AG09319 (cell line): ENCODE measurements at regions not wholly inside any gene's neighbourhood (a gene's known extent, or its start where the extent isn't known, plus 50 kb on each side); places are given as distances from the start of the nearest gene placed in this dataset.

Experiments
- DNase-seq: peaks from one replicate; pipeline ENCODE4 v3.0.0-alpha.2; 2010; ENCODE audit warnings: low read depth; ENCODE audit errors: extremely low read depth
- TF ChIP-seq, protein P1 (sequence below): IDR thresholded peaks from 2 replicates; pipeline ENCODE4 v1.5.1; 2011; ENCODE audit warnings: low read depth, mild to moderate bottlenecking, inconsistent platforms, low read length, moderate library complexity

DNA sequence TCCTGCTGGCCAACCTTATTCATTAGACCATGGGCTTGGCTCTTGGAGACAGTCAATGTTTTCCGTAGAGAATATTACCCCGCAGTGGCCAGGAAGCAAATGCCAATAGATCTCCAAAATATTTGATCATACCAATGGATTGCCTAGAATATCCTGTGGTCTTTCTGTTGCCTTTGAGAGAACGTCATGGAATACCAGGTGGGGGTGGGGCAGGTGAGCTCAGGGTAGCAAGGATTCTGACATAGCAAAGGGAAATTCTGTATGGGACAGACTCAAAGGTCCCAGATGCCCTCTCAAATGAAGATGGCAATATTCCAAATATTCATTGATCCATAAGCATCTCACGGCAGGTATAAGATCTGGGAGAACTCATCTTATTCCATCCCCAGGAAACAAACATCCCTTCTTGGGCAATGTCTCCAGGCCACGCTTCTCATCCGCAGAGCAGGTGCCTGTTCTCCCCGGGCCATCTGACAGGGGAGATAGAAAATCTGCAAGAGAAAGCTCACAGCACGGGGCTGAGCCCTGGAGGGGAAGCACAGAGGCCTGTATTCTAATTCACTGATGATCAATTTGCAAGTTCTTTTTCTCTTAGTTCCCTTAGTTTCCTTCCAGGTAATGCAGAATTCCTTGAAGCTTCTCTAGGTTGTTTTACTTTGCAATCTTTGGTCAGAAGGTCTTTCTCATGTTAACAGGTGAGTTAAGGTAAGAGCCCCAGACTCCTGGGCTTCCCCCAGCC lies 69.6 kb upstream of the TSHZ3 start:
- TF ChIP-seq, protein P1, sequence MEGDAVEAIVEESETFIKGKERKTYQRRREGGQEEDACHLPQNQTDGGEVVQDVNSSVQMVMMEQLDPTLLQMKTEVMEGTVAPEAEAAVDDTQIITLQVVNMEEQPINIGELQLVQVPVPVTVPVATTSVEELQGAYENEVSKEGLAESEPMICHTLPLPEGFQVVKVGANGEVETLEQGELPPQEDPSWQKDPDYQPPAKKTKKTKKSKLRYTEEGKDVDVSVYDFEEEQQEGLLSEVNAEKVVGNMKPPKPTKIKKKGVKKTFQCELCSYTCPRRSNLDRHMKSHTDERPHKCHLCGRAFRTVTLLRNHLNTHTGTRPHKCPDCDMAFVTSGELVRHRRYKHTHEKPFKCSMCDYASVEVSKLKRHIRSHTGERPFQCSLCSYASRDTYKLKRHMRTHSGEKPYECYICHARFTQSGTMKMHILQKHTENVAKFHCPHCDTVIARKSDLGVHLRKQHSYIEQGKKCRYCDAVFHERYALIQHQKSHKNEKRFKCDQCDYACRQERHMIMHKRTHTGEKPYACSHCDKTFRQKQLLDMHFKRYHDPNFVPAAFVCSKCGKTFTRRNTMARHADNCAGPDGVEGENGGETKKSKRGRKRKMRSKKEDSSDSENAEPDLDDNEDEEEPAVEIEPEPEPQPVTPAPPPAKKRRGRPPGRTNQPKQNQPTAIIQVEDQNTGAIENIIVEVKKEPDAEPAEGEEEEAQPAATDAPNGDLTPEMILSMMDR: no peak
- DNase-seq: no peak

DNA sequence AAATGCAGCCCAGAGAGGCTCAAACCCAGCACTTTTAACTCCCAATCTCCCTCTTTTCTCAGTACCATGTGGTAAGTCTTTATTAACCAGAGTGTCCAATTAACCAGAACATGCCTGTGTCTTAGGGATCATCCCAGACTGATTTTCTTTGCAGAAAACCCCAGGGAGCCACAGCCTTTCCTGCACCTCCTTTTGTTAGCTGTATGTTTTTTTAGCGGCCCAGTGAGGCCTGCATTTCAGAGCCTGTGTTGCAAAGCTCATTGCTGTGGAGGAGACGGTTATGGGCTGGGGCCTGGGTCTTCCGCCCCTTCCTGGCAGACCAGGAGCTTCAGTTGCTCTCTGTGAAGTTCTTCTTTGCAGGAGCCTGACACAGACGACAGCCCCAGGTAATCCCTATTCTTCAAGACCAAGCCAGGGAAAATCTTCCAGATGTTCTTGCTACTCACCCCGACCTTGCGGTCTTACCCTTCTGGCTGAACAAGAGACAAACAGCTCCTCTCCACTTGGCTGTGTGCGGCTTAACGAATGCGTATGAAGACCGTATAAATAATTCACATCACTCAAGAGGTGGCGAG lies 70.7 kb upstream of the TSHZ3 start:
- DNase-seq: no peak
- TF ChIP-seq, protein P1: no peak

DNA sequence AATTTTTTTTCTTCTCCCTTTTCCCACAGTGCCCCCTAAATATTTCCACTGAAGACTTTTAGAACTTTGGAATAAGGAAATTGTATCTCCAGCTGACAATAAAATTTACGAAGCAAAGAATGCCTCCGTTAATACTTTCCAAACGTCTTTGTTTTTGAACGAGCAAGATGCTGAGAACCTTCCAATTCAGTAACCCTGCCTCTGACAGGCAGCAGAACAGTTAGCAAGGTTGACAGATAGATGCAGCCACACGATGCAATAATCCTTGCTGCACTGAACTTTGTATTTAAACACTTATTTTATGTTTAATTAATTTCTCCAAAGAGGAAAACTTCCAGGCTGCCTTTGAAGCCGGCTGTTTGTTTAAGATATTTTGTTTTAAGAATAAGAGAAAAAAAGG lies 71.8 kb upstream of the TSHZ3 start:
- no peak for DNase-seq
- TF ChIP-seq, protein P1: no peak

DNA sequence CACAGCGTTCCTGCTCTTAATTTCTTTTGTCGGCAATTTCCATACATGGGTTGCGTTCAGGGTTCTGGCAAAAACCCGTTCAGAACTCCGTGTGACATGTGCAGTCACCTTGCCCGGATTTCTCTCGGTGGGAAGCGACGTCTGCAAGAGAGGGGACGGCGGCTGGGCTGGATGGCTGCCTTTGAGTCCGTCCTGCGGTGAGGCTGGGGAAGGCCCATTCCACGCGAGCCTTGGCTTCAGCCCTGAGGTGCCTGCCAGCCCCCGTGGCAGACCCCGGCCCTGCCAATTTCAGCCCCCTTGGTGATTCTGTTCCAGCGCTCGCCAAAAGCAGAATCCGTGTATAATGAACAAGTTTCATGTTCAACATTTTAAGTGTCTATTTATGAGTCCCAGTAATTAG lies 72.6 kb upstream of the TSHZ3 start:
- TF ChIP-seq, protein P1: no peak
- DNase-seq: no peak

DNA sequence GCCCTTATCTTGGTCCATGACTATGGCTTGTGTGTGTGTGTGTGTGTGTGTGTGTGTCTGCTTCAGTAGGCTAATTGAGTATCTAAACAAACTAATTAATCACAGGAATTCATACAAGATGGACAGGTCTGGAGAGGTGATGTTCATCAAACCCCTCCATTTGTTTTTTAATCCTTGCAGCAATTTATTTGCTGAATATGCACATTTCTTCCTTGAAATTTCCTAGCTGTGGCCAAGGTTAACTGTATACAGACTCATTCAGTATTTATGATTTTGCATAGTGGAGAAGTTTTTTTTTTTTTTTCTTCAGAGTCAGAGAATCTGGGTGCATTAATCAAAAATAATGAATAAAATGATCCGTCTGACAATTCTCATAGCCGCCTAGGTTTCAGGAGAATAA lies 74.7 kb upstream of the TSHZ3 start:
- TF ChIP-seq, protein P1: no peak
- no peak for DNase-seq

DNA sequence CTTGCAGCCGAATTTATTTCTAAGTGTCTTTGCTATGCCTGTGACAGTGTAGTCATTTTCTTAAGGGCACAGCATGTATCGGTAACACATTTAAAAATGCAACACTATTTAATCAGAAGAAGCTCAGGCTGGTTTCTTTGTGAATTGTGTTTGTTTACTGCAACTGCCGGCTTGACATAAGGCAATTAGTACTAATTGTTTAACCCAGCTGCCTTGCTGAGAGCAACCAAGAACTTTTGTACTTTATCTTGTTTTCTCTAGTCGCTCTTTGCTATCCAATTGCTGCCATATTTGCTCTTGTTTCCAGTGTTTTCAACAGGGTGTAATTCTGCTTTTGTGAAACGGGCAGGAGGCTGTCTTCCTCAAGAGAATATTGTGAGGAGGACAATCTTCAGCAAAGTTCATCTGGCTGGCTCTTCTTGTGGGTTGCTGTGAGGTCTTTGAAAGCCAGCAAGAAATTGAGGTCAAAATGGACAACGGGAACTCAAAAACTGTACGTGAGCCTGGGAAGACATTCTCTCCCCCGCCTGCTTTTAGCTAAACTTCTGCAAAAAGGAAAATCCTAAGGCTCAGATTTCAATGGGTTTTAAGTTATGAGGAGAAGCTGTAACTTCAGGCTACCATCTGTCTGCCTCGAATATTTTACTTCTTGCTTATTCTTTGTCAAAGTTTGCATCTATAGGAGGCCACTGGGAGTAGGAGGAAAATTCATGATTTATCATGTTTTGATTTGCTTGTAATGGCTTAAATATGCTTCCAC lies 75.8 kb upstream of the TSHZ3 start:
- no peak for DNase-seq
- TF ChIP-seq, protein P1: no peak

DNA sequence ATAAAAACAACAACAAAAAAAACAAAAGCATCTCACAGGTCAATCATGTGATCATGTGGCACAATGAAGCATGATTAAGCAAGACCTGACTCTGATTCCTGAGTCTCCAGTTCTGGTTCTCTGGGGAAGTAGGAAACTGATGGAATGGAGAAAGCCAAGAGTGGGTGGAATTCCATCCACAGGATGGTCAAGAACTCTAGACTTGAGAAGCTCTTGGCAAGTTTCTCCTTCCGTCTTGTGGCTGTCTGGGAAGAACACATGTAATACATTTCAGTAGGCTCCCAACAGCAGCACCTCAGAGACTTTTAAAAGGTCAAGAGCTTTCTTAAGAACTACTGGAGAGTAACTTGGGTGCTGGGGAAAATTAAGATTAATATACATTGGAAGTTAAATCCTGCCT lies 78.6 kb upstream of the TSHZ3 start:
- TF ChIP-seq, protein P1: no peak
- no peak for DNase-seq
